ENCODE measurements at regions not wholly inside any gene's neighbourhood (a gene's known extent, or its start where the extent isn't known, plus 50 kb on each side); places are given as distances from the start of the nearest gene placed in this dataset.

DNA sequence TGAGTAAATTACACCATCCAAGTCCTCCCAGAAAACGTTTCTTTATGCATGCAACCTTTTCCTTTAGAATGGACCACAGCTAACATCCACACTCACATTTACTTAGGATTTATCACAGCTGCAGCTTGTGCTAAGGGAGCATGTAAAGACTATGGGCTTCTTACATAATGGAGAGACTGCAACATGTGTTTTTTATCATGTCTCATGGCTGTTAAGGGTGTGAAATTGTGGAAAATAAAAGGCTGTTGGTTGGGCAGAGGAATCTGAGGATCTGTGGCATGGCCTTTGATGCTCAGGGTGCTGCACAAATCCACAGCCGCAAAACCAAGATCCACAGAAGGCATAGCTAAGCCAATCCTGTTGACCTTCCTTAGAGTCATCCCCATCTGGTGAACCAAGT is 112.0 kb upstream of the MTNR1B start (continued):
- no peak for TF ChIP-seq SP5 (CRISPR knock-in tag; IDR thresholded peaks at IDR 0.05; ENCODE audit: borderline replicate concordance, low read depth)
- TF ChIP-seq, protein P1, sequence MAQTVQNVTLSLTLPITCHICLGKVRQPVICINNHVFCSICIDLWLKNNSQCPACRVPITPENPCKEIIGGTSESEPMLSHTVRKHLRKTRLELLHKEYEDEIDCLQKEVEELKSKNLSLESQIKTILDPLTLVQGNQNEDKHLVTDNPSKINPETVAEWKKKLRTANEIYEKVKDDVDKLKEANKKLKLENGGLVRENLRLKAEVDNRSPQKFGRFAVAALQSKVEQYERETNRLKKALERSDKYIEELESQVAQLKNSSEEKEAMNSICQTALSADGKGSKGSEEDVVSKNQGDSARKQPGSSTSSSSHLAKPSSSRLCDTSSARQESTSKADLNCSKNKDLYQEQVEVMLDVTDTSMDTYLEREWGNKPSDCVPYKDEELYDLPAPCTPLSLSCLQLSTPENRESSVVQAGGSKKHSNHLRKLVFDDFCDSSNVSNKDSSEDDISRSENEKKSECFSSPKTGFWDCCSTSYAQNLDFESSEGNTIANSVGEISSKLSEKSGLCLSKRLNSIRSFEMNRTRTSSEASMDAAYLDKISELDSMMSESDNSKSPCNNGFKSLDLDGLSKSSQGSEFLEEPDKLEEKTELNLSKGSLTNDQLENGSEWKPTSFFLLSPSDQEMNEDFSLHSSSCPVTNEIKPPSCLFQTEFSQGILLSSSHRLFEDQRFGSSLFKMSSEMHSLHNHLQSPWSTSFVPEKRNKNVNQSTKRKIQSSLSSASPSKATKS (CRISPR knock-in tag; IDR thresholded peaks at IDR 0.05) = no peak

DNA sequence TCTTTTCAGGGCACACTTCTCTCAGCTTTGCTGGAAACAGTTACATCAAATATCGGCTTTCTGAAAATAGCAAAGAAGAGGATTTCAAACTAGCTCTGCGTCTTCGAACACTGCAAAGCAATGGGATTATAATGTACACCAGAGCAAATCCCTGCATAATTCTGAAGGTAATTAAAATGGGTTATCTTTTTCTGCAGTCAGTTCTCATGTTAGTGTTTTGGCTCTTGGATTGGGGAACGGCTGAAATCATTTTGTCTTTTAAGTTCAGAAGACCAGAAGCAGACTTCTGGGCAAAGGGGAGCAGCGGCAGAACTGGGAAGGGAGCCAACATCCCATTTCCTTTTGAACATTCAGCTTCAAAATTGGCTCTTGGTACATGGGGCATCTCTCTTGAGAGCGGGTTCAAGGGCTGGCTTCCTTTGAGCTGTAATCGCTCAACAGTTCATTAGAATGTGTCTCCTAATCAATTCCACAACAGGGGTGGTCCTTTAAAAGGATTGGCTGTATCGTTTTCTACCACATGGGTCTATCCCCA is 110.2 kb upstream of the MTNR1B start:
- no peak overlapping the region for H3K9ac ChIP-seq (ENCODE audit: insufficient read depth, low read depth, low read length)
- POLR2A ChIA-PET = no interaction called here
- FAIRE-seq (no peak), ATAC-seq (no peak), DNase-seq (ENCODE audit: low spot score) (no peak)
- no peaks in the 10 kb centered on the region for H3K4me1 ChIP-seq (ENCODE audit: insufficient read depth, low read length)
- H4K20me1 ChIP-seq (ENCODE audit: insufficient read depth, low read length) = no peaks in the 10 kb centered on the region
- no peaks in the 10 kb centered on the region for H3K9me3 ChIP-seq (ENCODE audit: low read length)
- WGBS (ENCODE audit: low lambda C conversion rate) = 33% methylated on average over 8 of the region's 8 CpGs
- no peak overlapping the region for H3K27ac ChIP-seq (ENCODE audit: extremely low read length, insufficient read depth, low read length)
- CTCF ChIA-PET (ENCODE audit: low intra/inter-chr PET ratio, low total read pairs) = no interaction called here
- in situ Hi-C loops (cut with HindIII; ENCODE audit: extremely low pct_ligation_motif_present, low pct_unique_long_range_greater_than_20kb) = no loop called here
- no peak overlapping the region for H3K4me3 ChIP-seq (replicated peaks in 1 of 3; ENCODE audit: insufficient read depth in 1 of 3, low read depth in 2 of 3, low read length in 3 of 3)
- H3K79me2 ChIP-seq (ENCODE audit: insufficient read depth, low read length) = no peaks in the 10 kb centered on the region
- no TSS peak for BruUV-seq (replicated peaks)
- no peak overlapping the region for H2AFZ ChIP-seq (ENCODE audit: low read length)
- intact Hi-C loops (cut with micrococcal nuclease; ENCODE audit: unreplicated experiment) = no loop called here
- no peaks in the 10 kb centered on the region for H3K27me3 ChIP-seq (ENCODE audit: control insufficient read depth in 1 of 2, insufficient read depth in 2 of 2, low read length in 2 of 2)
- no peaks in the 10 kb centered on the region for H3K36me3 ChIP-seq (replicated peaks in 1 of 2; ENCODE audit: control insufficient read depth in 1 of 2, insufficient read depth in 2 of 2, low read length in 2 of 2)
- H3K4me2 ChIP-seq (ENCODE audit: low read depth, low read length) = no peak overlapping the region
- TF ChIP-seq BCL6 (CRISPR knock-in tag; IDR thresholded peaks at IDR 0.05) (no peak), ZNF143 (CRISPR knock-in tag; IDR thresholded peaks at IDR 0.05) (no peak), PHF21A (CRISPR knock-in tag; IDR thresholded peaks at IDR 0.05) (no peak), ZNF510 (CRISPR knock-in tag; IDR thresholded peaks at IDR 0.05; ENCODE audit: low read depth) (no peak), CREB1 (IDR thresholded peaks at IDR 0.05) (no peak), CREB1 (CRISPR knock-in tag; IDR thresholded peaks at IDR 0.05) (no peak), NFKBIZ (CRISPR knock-in tag; IDR thresholded peaks at IDR 0.05) (no peak), PAWR (CRISPR knock-in tag; IDR thresholded peaks at IDR 0.05; ENCODE audit: borderline replicate concordance) (no peak)
- TF ChIP-seq, protein P2, sequence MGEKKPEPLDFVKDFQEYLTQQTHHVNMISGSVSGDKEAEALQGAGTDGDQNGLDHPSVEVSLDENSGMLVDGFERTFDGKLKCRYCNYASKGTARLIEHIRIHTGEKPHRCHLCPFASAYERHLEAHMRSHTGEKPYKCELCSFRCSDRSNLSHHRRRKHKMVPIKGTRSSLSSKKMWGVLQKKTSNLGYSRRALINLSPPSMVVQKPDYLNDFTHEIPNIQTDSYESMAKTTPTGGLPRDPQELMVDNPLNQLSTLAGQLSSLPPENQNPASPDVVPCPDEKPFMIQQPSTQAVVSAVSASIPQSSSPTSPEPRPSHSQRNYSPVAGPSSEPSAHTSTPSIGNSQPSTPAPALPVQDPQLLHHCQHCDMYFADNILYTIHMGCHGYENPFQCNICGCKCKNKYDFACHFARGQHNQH (CRISPR knock-in tag; IDR thresholded peaks at IDR 0.05) = no peak
- TF ChIP-seq, protein P3, sequence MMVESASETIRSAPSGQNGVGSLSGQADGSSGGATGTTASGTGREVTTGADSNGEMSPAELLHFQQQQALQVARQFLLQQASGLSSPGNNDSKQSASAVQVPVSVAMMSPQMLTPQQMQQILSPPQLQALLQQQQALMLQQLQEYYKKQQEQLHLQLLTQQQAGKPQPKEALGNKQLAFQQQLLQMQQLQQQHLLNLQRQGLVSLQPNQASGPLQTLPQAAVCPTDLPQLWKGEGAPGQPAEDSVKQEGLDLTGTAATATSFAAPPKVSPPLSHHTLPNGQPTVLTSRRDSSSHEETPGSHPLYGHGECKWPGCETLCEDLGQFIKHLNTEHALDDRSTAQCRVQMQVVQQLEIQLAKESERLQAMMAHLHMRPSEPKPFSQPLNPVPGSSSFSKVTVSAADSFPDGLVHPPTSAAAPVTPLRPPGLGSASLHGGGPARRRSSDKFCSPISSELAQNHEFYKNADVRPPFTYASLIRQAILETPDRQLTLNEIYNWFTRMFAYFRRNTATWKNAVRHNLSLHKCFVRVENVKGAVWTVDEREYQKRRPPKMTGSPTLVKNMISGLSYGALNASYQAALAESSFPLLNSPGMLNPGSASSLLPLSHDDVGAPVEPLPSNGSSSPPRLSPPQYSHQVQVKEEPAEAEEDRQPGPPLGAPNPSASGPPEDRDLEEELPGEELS (CRISPR knock-in tag; IDR thresholded peaks at IDR 0.05) = no peak
- TF ChIP-seq, protein P4, sequence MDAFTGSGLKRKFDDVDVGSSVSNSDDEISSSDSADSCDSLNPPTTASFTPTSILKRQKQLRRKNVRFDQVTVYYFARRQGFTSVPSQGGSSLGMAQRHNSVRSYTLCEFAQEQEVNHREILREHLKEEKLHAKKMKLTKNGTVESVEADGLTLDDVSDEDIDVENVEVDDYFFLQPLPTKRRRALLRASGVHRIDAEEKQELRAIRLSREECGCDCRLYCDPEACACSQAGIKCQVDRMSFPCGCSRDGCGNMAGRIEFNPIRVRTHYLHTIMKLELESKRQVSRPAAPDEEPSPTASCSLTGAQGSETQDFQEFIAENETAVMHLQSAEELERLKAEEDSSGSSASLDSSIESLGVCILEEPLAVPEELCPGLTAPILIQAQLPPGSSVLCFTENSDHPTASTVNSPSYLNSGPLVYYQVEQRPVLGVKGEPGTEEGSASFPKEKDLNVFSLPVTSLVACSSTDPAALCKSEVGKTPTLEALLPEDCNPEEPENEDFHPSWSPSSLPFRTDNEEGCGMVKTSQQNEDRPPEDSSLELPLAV (CRISPR knock-in tag; conservative IDR thresholded peaks at IDR 0.05; ENCODE audit: low read depth) = no peak
- TF ChIP-seq, protein P5, sequence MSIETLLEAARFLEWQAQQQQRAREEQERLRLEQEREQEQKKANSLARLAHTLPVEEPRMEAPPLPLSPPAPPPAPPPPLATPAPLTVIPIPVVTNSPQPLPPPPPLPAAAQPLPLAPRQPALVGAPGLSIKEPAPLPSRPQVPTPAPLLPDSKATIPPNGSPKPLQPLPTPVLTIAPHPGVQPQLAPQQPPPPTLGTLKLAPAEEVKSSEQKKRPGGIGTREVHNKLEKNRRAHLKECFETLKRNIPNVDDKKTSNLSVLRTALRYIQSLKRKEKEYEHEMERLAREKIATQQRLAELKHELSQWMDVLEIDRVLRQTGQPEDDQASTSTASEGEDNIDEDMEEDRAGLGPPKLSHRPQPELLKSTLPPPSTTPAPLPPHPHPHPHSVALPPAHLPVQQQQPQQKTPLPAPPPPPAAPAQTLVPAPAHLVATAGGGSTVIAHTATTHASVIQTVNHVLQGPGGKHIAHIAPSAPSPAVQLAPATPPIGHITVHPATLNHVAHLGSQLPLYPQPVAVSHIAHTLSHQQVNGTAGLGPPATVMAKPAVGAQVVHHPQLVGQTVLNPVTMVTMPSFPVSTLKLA (IDR thresholded peaks at IDR 0.05) = no peak
